Gastroesophageal sphincter (tissue), 4 donors: ENCODE measurements at regions not wholly inside any gene's neighbourhood (a gene's known extent, or its start where the extent isn't known, plus 50 kb on each side); places are given as distances from the start of the nearest gene placed in this dataset.
"Not testable (repeated sequence)": the region's sequence is repeated elsewhere in the genome, so short reads cannot be mapped to it uniquely, and the experiment has no call there.

Experiments used
- ATAC-seq: fragments of 150-250 bp; one replicate; pipeline ENCODE4 v1.9.1; 2016; ENCODE audit warnings: mild to moderate bottlenecking, moderate library complexity
- H3K27ac ChIP-seq, 4 donors: fragments of 200-600 bp; sonication (generic) in 3 of 4; 1 replicate in 3 of 4; 2 replicates in 1 of 4; pipeline ENCODE4 v1.5.1; 2016 to 2019
- H3K27me3 ChIP-seq: fragments of 200-600 bp; sonication (generic); one replicate; pipeline ENCODE4 v1.5.1; 2019
- H3K36me3 ChIP-seq, 2 donors: fragments of 200-600 bp; sonication (generic); one replicate each; pipeline ENCODE4 v1.5.1; 2019; ENCODE audit warnings: control low read depth in 1 of 2
- H3K4me1 ChIP-seq, 3 donors: fragments of 200-600 bp; sonication (generic); 1 replicate in 2 of 3; 2 replicates in 1 of 3; pipeline ENCODE4 v1.5.1; 2016 to 2019; ENCODE audit warnings: control low read depth in 2 of 3
- H3K4me3 ChIP-seq, 2 donors: fragments of 200-600 bp; sonication (generic); one replicate each; pipeline ENCODE4 v1.5.1; 2019; ENCODE audit warnings: mild to moderate bottlenecking in 1 of 2, moderate library complexity in 1 of 2
- H3K9me3 ChIP-seq, 3 donors: fragments of 200-600 bp; sonication (generic); one replicate each; pipeline ENCODE4 v1.5.1; 2017 to 2019; ENCODE audit warnings: control low read depth in 2 of 3
- CTCF ChIP-seq, 4 experiments: fragments of 200-600 bp in 2 of 4; fragments of 450-650 bp in 2 of 4; sonication (generic) in 1 of 4; IDR thresholded peaks; one replicate each; pipeline ENCODE4 v1.5.1; 2017 to 2019; ENCODE audit warnings: antibody characterized with exemption in 4 of 4, mild to moderate bottlenecking in 2 of 4, moderate library complexity in 2 of 4
- EP300 ChIP-seq: sonication (generic); formaldehyde crosslinking; IDR thresholded peaks from one replicate; pipeline ENCODE4 v1.6.1; 2017; ENCODE audit warnings: antibody characterized with exemption, mild to moderate bottlenecking
- POLR2A ChIP-seq, 2 donors: fragments of 450-650 bp; IDR thresholded peaks; one replicate each; pipeline ENCODE4 v1.6.1; 2017; ENCODE audit warnings: antibody characterized with exemption in 2 of 2, mild to moderate bottlenecking in 2 of 2, moderate library complexity in 1 of 2
- POLR2AphosphoS5 ChIP-seq: sonication (generic); formaldehyde crosslinking; IDR thresholded peaks from one replicate; pipeline ENCODE4 v1.6.1; 2017; ENCODE audit warnings: antibody characterized with exemption
- WGBS, 2 donors: methylation state at CpG; one replicate each; pipeline ENCODE4 v1.1.5; 2018; ENCODE audit warnings: low coverage in 1 of 2; 5-methylcytosine and 5-hydroxymethylcytosine counted together

- ATAC-seq, result no peak
- Histone ChIP-seq H3K27me3 (no peaks in the 10 kb centered on the region), H3K27ac (no peak overlapping the region), H3K4me1 (no peaks in the 10 kb centered on the region), H3K4me3 (no peak overlapping the region), H3K36me3 (no peaks in the 10 kb centered on the region), H3K9me3 (peaks cover 0 to 17% (median 0%) of the 10 kb centered on the region in 3 donors)
- TF ChIP-seq CTCF (IDR thresholded peaks at IDR 0.05) (no peak), POLR2A (IDR thresholded peaks at IDR 0.05) (no peak), POLR2AphosphoS5 (no peak), EP300 (no peak)
Observed at GRCh38 chr11:23480736-23481135, 620.5 kb upstream of the CCDC179 start.

GRCh38 chr11:23484146-23484545, 623.9 kb upstream of the CCDC179 start:
- no CpG with 5 or more reads among the region's 3 CpGs for WGBS, 2 donors
- not testable (repeated sequence) for ATAC-seq, H3K4me3 ChIP-seq, H3K4me1 ChIP-seq, H3K36me3 ChIP-seq, H3K27me3 ChIP-seq, H3K27ac ChIP-seq
- H3K9me3 ChIP-seq, result peaks cover 0 to 34% (median 0%) of the 10 kb centered on the region in 3 donors

GRCh38 chr11:23484618-23485017, 624.3 kb upstream of the CCDC179 start:
- peaks cover 0 to 34% (median 0%) of the 10 kb centered on the region in 3 donors for H3K9me3 ChIP-seq
- H3K27ac ChIP-seq, H3K4me3 ChIP-seq, ATAC-seq, H3K36me3 ChIP-seq, H3K4me1 ChIP-seq, H3K27me3 ChIP-seq: not testable (repeated sequence)
- WGBS, 2 donors, result 100% methylated on average over 1 of the region's 3 CpGs; no CpG with 5 or more reads in 1 of the 2 donors

- no peak overlapping the region for H3K27ac ChIP-seq
- ATAC-seq, result no peak
- H3K36me3 ChIP-seq, result no peaks in the 10 kb centered on the region
- no peak overlapping the region for H3K4me3 ChIP-seq
- H3K9me3 ChIP-seq, result peaks cover 0 to 18% (median 0%) of the 10 kb centered on the region in 3 donors
- TF ChIP-seq POLR2AphosphoS5 (no peak), CTCF (IDR thresholded peaks at IDR 0.05) (no peak), EP300 (no peak), POLR2A (IDR thresholded peaks at IDR 0.05) (no peak)
- H3K27me3 ChIP-seq, result no peaks in the 10 kb centered on the region
- 55 to 93% methylated on average over 3 of the region's 3 CpGs for WGBS, 2 donors
- no peaks in the 10 kb centered on the region for H3K4me1 ChIP-seq
Observed at GRCh38 chr11:23490557-23491235, 630.4 kb upstream of the CCDC179 start.

- TF ChIP-seq CTCF (IDR thresholded peaks at IDR 0.05) (no peak), POLR2A (IDR thresholded peaks at IDR 0.05) (no peak), EP300 (no peak), POLR2AphosphoS5 (no peak)
- 71 to 80% methylated on average over 1 to 2 of the region's 2 CpGs for WGBS, 2 donors
- no peak for ATAC-seq
- H3K27me3 ChIP-seq, result no peaks in the 10 kb centered on the region
- H3K4me3 ChIP-seq, result no peak overlapping the region
- H3K4me1 ChIP-seq, result no peaks in the 10 kb centered on the region
- H3K36me3 ChIP-seq, result no peaks in the 10 kb centered on the region
- no peak overlapping the region for H3K27ac ChIP-seq
- H3K9me3 ChIP-seq, result no peaks in the 10 kb centered on the region
Observed at GRCh38 chr11:23494981-23495380, 634.7 kb upstream of the CCDC179 start.

- Histone ChIP-seq H3K9me3 (no peaks in the 10 kb centered on the region), H3K27me3 (no peaks in the 10 kb centered on the region), H3K27ac (no peak overlapping the region), H3K4me3 (no peak overlapping the region), H3K4me1 (no peaks in the 10 kb centered on the region), H3K36me3 (no peaks in the 10 kb centered on the region)
- TF ChIP-seq EP300 (no peak), CTCF (IDR thresholded peaks at IDR 0.05) (no peak), POLR2A (IDR thresholded peaks at IDR 0.05) (no peak), POLR2AphosphoS5 (no peak)
- ATAC-seq, result no peak
- WGBS, 2 donors, result 62 to 68% methylated on average over 4 to 6 of the region's 6 CpGs
Observed at GRCh38 chr11:23496340-23496739, 636.1 kb upstream of the CCDC179 start.
